Cardiac muscle cell (in vitro differentiated cells and primary cell): ENCODE measurements at regions not wholly inside any gene's neighbourhood (a gene's known extent, or its start where the extent isn't known, plus 50 kb on each side); places are given as distances from the start of the nearest gene placed in this dataset.

Experiments used
- DNase-seq, 2 donors: peaks; one replicate each; pipeline versions ENCODE4 v3.0.0 to v3.0.0-alpha.2; 2010 to 2017; ENCODE audit warnings: low read depth in 1 of 2, low spot score in 1 of 2
- H3K27ac ChIP-seq: fragments of 200-600 bp; sonication (generic); 2 replicates; pipeline ENCODE4 v1.5.1; 2016
- H3K27me3 ChIP-seq: fragments of 200-600 bp; sonication (generic); 2 replicates; pipeline ENCODE4 v1.6.0; 2016; ENCODE audit warnings: control low read depth
- H3K36me3 ChIP-seq: fragments of 200-600 bp; sonication (generic); 2 replicates; pipeline ENCODE4 v1.5.1; 2016; ENCODE audit warnings: control low read depth
- H3K4me1 ChIP-seq: fragments of 200-600 bp; sonication (generic); 2 replicates; pipeline ENCODE4 v1.8.1; 2017; ENCODE audit warnings: low read depth, mild to moderate bottlenecking, mixed run types
- H3K4me3 ChIP-seq: fragments of 200-600 bp; sonication (generic); 2 replicates; pipeline ENCODE4 v1.5.1; 2016; ENCODE audit warnings: mild to moderate bottlenecking
- H3K9me3 ChIP-seq: fragments of 200-600 bp; sonication (generic); 2 replicates; pipeline ENCODE4 v1.5.1; 2017; ENCODE audit warnings: low read depth, mild to moderate bottlenecking, control low read depth
- TF ChIP-seq, protein P1 (sequence below): IDR thresholded peaks from 2 replicates; pipeline ENCODE4 v1.5.1; 2012; ENCODE audit warnings: low read depth, mild to moderate bottlenecking, low read length

- TF ChIP-seq, protein P1, sequence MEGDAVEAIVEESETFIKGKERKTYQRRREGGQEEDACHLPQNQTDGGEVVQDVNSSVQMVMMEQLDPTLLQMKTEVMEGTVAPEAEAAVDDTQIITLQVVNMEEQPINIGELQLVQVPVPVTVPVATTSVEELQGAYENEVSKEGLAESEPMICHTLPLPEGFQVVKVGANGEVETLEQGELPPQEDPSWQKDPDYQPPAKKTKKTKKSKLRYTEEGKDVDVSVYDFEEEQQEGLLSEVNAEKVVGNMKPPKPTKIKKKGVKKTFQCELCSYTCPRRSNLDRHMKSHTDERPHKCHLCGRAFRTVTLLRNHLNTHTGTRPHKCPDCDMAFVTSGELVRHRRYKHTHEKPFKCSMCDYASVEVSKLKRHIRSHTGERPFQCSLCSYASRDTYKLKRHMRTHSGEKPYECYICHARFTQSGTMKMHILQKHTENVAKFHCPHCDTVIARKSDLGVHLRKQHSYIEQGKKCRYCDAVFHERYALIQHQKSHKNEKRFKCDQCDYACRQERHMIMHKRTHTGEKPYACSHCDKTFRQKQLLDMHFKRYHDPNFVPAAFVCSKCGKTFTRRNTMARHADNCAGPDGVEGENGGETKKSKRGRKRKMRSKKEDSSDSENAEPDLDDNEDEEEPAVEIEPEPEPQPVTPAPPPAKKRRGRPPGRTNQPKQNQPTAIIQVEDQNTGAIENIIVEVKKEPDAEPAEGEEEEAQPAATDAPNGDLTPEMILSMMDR = no peak
- Histone ChIP-seq H3K27ac (no peak overlapping the region), H3K36me3 (no peaks in the 10 kb centered on the region)
These were observed 276.9 kb upstream of the IGFBP3 start for GRCh38 chr7:46197785-46198540.

GRCh38 chr7:46195934-46196333 lies 274.9 kb upstream of the IGFBP3 start:
- H3K27me3 ChIP-seq = no peaks in the 10 kb centered on the region

More at GRCh38 chr7:46197785-46198540, 276.9 kb upstream of the IGFBP3 start:
- Histone ChIP-seq H3K4me1 (no peaks in the 10 kb centered on the region), H3K27me3 (no peaks in the 10 kb centered on the region), H3K4me3 (no peak overlapping the region), H3K9me3 (no peaks in the 10 kb centered on the region)
- DNase-seq = no peak

GRCh38 chr7:46192271-46192670 lies 271.2 kb upstream of the IGFBP3 start:
- H3K36me3 ChIP-seq = no peaks in the 10 kb centered on the region
- no peaks in the 10 kb centered on the region for H3K4me1 ChIP-seq
- H3K4me3 ChIP-seq = no peak overlapping the region
- DNase-seq = no peak
- TF ChIP-seq, protein P1 = no peak
- H3K9me3 ChIP-seq = no peaks in the 10 kb centered on the region
- H3K27me3 ChIP-seq = no peaks in the 10 kb centered on the region
- no peak overlapping the region for H3K27ac ChIP-seq

More at GRCh38 chr7:46195934-46196333, 274.9 kb upstream of the IGFBP3 start:
- H3K4me3 ChIP-seq = no peak overlapping the region
- no peak overlapping the region for H3K27ac ChIP-seq
- H3K9me3 ChIP-seq = no peaks in the 10 kb centered on the region
- no peaks in the 10 kb centered on the region for H3K36me3 ChIP-seq
- DNase-seq = no peak
- no peaks in the 10 kb centered on the region for H3K4me1 ChIP-seq
- TF ChIP-seq, protein P1 = no peak

- TF ChIP-seq, protein P1 = no peak
- no peak overlapping the region for H3K4me3 ChIP-seq
- H3K9me3 ChIP-seq = no peaks in the 10 kb centered on the region
- H3K27me3 ChIP-seq = no peaks in the 10 kb centered on the region
- H3K4me1 ChIP-seq = no peaks in the 10 kb centered on the region
- H3K27ac ChIP-seq = no peak overlapping the region
- no peaks in the 10 kb centered on the region for H3K36me3 ChIP-seq
- DNase-seq = no peak
These were observed 270.7 kb upstream of the IGFBP3 start for GRCh38 chr7:46191776-46192175.

DNA sequence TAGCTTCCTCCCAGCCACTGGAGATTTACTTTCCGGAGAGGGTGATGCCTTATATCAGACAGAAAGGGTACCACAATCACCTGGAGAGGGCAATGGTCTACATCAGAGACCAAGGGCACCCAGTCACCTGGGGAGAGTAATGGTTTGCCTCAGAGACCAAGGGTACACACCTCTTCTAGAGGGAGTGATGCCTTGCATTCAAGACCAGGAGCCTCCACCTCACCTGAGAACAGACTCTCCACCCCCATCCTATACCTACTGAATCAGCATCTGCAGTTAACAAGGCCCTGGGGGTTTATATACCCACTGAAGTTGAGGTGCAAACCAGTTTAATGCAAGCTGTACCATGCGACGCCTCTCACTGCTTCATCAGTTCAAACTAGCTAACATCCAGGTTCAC lies 270.2 kb upstream of the IGFBP3 start:
- no peaks in the 10 kb centered on the region for H3K9me3 ChIP-seq
- H3K27me3 ChIP-seq = no peaks in the 10 kb centered on the region
- H3K27ac ChIP-seq = no peak overlapping the region
- H3K36me3 ChIP-seq = no peaks in the 10 kb centered on the region
- H3K4me1 ChIP-seq = no peaks in the 10 kb centered on the region
- TF ChIP-seq, protein P1 = no peak
- DNase-seq = no peak
- no peak overlapping the region for H3K4me3 ChIP-seq
